Hepatocyte (in vitro differentiated cells): ENCODE measurements at regions not wholly inside any gene's neighbourhood (a gene's known extent, or its start where the extent isn't known, plus 50 kb on each side); places are given as distances from the start of the nearest gene placed in this dataset.

ENCODE experiments used
- DNase-seq: peaks from one replicate; pipeline ENCODE4 v3.0.0-alpha.2; 2016; ENCODE audit warnings: low spot score
- H2AFZ ChIP-seq: fragments of 200-600 bp; sonication (generic); 2 replicates; pipeline ENCODE4 v1.6.0; 2016; ENCODE audit warnings: antibody characterized with exemption, mild to moderate bottlenecking
- H3K27ac ChIP-seq: fragments of 200-600 bp; sonication (generic); 2 replicates; pipeline ENCODE4 v1.5.1; 2016; ENCODE audit warnings: mild to moderate bottlenecking
- H3K27me3 ChIP-seq: fragments of 200-600 bp; sonication (generic); 2 replicates; pipeline ENCODE4 v1.6.1; 2016
- H3K36me3 ChIP-seq: fragments of 200-600 bp; sonication (generic); replicated peaks from 2 replicates; pipeline ENCODE4 v1.5.1; 2016; ENCODE audit warnings: low read depth; ENCODE audit not compliant: insufficient read depth
- H3K4me1 ChIP-seq: fragments of 200-600 bp; sonication (generic); 2 replicates; pipeline ENCODE4 v1.5.1; 2016; ENCODE audit warnings: mild to moderate bottlenecking, moderate library complexity; ENCODE audit not compliant: insufficient read depth
- H3K4me2 ChIP-seq: fragments of 200-600 bp; sonication (generic); 2 replicates; pipeline ENCODE4 v1.6.0; 2016
- H3K4me3 ChIP-seq: fragments of 200-600 bp; sonication (generic); 2 replicates; pipeline ENCODE4 v1.5.1; 2016; ENCODE audit warnings: mild to moderate bottlenecking
- H3K79me2 ChIP-seq: fragments of 200-600 bp; sonication (generic); 2 replicates; pipeline ENCODE4 v1.6.0; 2017; ENCODE audit warnings: mild to moderate bottlenecking
- H3K9me2 ChIP-seq: fragments of 200-600 bp; sonication (generic); replicated peaks from 2 replicates; pipeline ENCODE4 v1.6.0; 2017; ENCODE audit warnings: mild to moderate bottlenecking; ENCODE audit not compliant: insufficient read depth
- H3K9me3 ChIP-seq: fragments of 200-600 bp; sonication (generic); 2 replicates; pipeline ENCODE4 v1.5.1; 2016; ENCODE audit warnings: low read depth, mild to moderate bottlenecking
- H4K20me1 ChIP-seq: fragments of 200-600 bp; sonication (generic); 2 replicates; pipeline ENCODE4 v1.6.0; 2016; ENCODE audit warnings: mild to moderate bottlenecking; ENCODE audit not compliant: insufficient read depth, poor library complexity, severe bottlenecking
- CTCF ChIP-seq: fragments of 200-600 bp; sonication (generic); IDR thresholded peaks from 2 replicates; pipeline ENCODE4 v1.5.1; 2016; ENCODE audit warnings: antibody characterized with exemption, mild to moderate bottlenecking; ENCODE audit not compliant: poor library complexity
- EZH2 ChIP-seq: fragments of 200-600 bp; sonication (generic); IDR thresholded peaks from 2 replicates; pipeline ENCODE4 v1.6.1; 2016; ENCODE audit warnings: antibody characterized with exemption, mild to moderate bottlenecking, borderline replicate concordance
- EZH2phosphoT487 ChIP-seq: fragments of 200-600 bp; sonication (generic); IDR thresholded peaks from one replicate; pipeline ENCODE4 v1.6.1; 2018; ENCODE audit warnings: antibody characterized with exemption, mild to moderate bottlenecking, low read depth, moderate library complexity; ENCODE audit not compliant: unreplicated experiment, severe bottlenecking
- WGBS: methylation state at CpG from one replicate; pipeline ENCODE4 v1.1.6; 2016; ENCODE audit warnings: low lambda C conversion rate; ENCODE audit errors: missing lambda C conversion rate; 5-methylcytosine and 5-hydroxymethylcytosine counted together

- Histone ChIP-seq H3K36me3 (no peaks in the 10 kb centered on the region), H3K27ac (no peak overlapping the region), H3K79me2 (no peaks in the 10 kb centered on the region), H3K4me1 (no peaks in the 10 kb centered on the region), H3K9me3 (no peaks in the 10 kb centered on the region), H3K4me3 (no peak overlapping the region), H2AFZ (no peak overlapping the region), H4K20me1 (no peaks in the 10 kb centered on the region), H3K27me3 (no peaks in the 10 kb centered on the region), H3K9me2 (no peaks in the 10 kb centered on the region), H3K4me2 (no peak overlapping the region)
- no peak for TF ChIP-seq CTCF
- no peak for TF ChIP-seq EZH2phosphoT487
- TF ChIP-seq EZH2 = no peak
- no peak for DNase-seq
Measured at GRCh38 chr18:44096016-44096415, 584.7 kb upstream of the SETBP1 start.

- WGBS = 82% methylated on average over 4 of the region's 4 CpGs
- Histone ChIP-seq H2AFZ (no peak overlapping the region), H3K4me1 (no peaks in the 10 kb centered on the region), H3K4me3 (no peak overlapping the region), H3K9me2 (no peaks in the 10 kb centered on the region), H3K27me3 (no peaks in the 10 kb centered on the region), H3K79me2 (no peaks in the 10 kb centered on the region), H3K27ac (no peak overlapping the region), H4K20me1 (no peaks in the 10 kb centered on the region), H3K4me2 (no peak overlapping the region), H3K9me3 (no peaks in the 10 kb centered on the region), H3K36me3 (no peaks in the 10 kb centered on the region)
- no peak for DNase-seq
- TF ChIP-seq CTCF (peak; percentile 23), EZH2phosphoT487 (no peak)
Measured at GRCh38 chr18:44098551-44099098, 582.1 kb upstream of the SETBP1 start.

- H3K4me2 ChIP-seq = no peak overlapping the region
- no peaks in the 10 kb centered on the region for H3K4me1 ChIP-seq
- H3K79me2 ChIP-seq = no peaks in the 10 kb centered on the region
- WGBS = 93% methylated on average over 2 of the region's 2 CpGs
- H2AFZ ChIP-seq = no peak overlapping the region
- H3K27me3 ChIP-seq = no peaks in the 10 kb centered on the region
- H4K20me1 ChIP-seq = no peaks in the 10 kb centered on the region
- no peaks in the 10 kb centered on the region for H3K36me3 ChIP-seq
- H3K9me3 ChIP-seq = no peaks in the 10 kb centered on the region
- TF ChIP-seq EZH2 = no peak
- no peak for TF ChIP-seq CTCF
- TF ChIP-seq EZH2phosphoT487 = no peak
- no peak overlapping the region for H3K27ac ChIP-seq
- no peak overlapping the region for H3K4me3 ChIP-seq
- no peak for DNase-seq
- H3K9me2 ChIP-seq = no peaks in the 10 kb centered on the region
Measured at GRCh38 chr18:44107187-44107586, 573.5 kb upstream of the SETBP1 start.

GRCh38 chr18:44111337-44111736 is 569.4 kb upstream of the SETBP1 start:
- no peaks in the 10 kb centered on the region for H4K20me1 ChIP-seq
- no peaks in the 10 kb centered on the region for H3K9me3 ChIP-seq
- DNase-seq = no peak
- H3K27me3 ChIP-seq = no peaks in the 10 kb centered on the region
- H3K4me1 ChIP-seq = no peaks in the 10 kb centered on the region
- H3K4me2 ChIP-seq = no peak overlapping the region
- no peaks in the 10 kb centered on the region for H3K36me3 ChIP-seq
- no peaks in the 10 kb centered on the region for H3K9me2 ChIP-seq
- no peak overlapping the region for H2AFZ ChIP-seq
- no peaks in the 10 kb centered on the region for H3K79me2 ChIP-seq
- no peak overlapping the region for H3K4me3 ChIP-seq
- H3K27ac ChIP-seq = no peak overlapping the region
- no peak for TF ChIP-seq EZH2
- no peak for TF ChIP-seq CTCF
- no peak for TF ChIP-seq EZH2phosphoT487
